Natural killer cell (primary cell): ENCODE measurements at regions not wholly inside any gene's neighbourhood (a gene's known extent, or its start where the extent isn't known, plus 50 kb on each side); places are given as distances from the start of the nearest gene placed in this dataset.

Experiments used
- ATAC-seq, 3 donors: fragments of 150-1000 bp in 2 of 3; fragments of 200-7000 bp in 1 of 3; cut with Tn5 transposase; 1 replicate in 1 of 3; 2 replicates in 2 of 3; pipeline ENCODE4 v1.10.0; 2021; ENCODE audit warnings: mild to moderate bottlenecking in 2 of 3, moderate library complexity in 2 of 3
- DNase-seq, 2 donors: peaks; one replicate each; pipeline versions ENCODE4 v3.0.0 to v3.0.0-alpha.2; 2013 to 2021; ENCODE audit warnings: mixed read lengths in 1 of 2
- H3K27ac ChIP-seq: one replicate; pipeline ENCODE4 v1.5.1; 2013; ENCODE audit warnings: mild to moderate bottlenecking, low read length
- H3K27me3 ChIP-seq: one replicate; pipeline ENCODE4 v1.6.1; 2013; ENCODE audit warnings: low read length; ENCODE audit not compliant: control insufficient read depth, insufficient read depth
- H3K36me3 ChIP-seq: one replicate; pipeline ENCODE4 v1.6.1; 2013; ENCODE audit warnings: low read length; ENCODE audit not compliant: control insufficient read depth, insufficient read depth
- H3K4me1 ChIP-seq: one replicate; pipeline ENCODE4 v1.6.1; 2013; ENCODE audit warnings: low read length; ENCODE audit not compliant: control insufficient read depth, insufficient read depth
- H3K4me3 ChIP-seq: one replicate; pipeline ENCODE4 v1.5.1; 2013; ENCODE audit warnings: low read length
- H3K9me3 ChIP-seq: one replicate; pipeline ENCODE4 v1.6.1; 2013; ENCODE audit warnings: low read length; ENCODE audit not compliant: control insufficient read depth, insufficient read depth
- H3K27ac Mint-ChIP-seq, 2 donors: one replicate each; pipeline ENCODE4 v1.8.0; 2022; ENCODE audit warnings: mild to moderate bottlenecking in 2 of 2, mixed read lengths in 2 of 2, moderate library complexity in 1 of 2
- H3K27me3 Mint-ChIP-seq, 2 donors: one replicate each; pipeline ENCODE4 v1.8.0; 2022; ENCODE audit warnings: low read depth in 2 of 2, mixed read lengths in 2 of 2
- H3K36me3 Mint-ChIP-seq: one replicate; pipeline ENCODE4 v1.8.0; 2022; ENCODE audit warnings: mixed read lengths
- H3K4me1 Mint-ChIP-seq, 2 donors: one replicate each; pipeline ENCODE4 v1.8.0; 2022; ENCODE audit warnings: mixed read lengths in 2 of 2
- H3K4me3 Mint-ChIP-seq: one replicate; pipeline ENCODE4 v1.8.0; 2022; ENCODE audit warnings: mild to moderate bottlenecking, moderate library complexity, mixed read lengths
- H3K9me3 Mint-ChIP-seq, 2 donors: one replicate each; pipeline ENCODE4 v1.8.0; 2022; ENCODE audit warnings: mixed read lengths in 2 of 2
- CTCF ChIP-seq: fragments of 200-600 bp; IDR thresholded peaks from one replicate; pipeline ENCODE4 v1.8.0; 2022; ENCODE audit warnings: antibody characterized with exemption
- WGBS: methylation state at CpG from one replicate; pipeline ENCODE4 v1.1.7; 2013; ENCODE audit warnings: missing lambda C conversion rate; ENCODE audit not compliant: insufficient coverage; 5-methylcytosine and 5-hydroxymethylcytosine counted together
- intact Hi-C: fragments of 100-400 bp; cut with micrococcal nuclease; formaldehyde crosslinking; loops from one replicate; pipeline ENCODE4 v1.14.2; 2022

GRCh38 chr1:58318157-58319005 is 228.1 kb downstream of the OMA1 start:
- no peaks in the 10 kb centered on the region for H3K4me1 Mint-ChIP-seq
- TF ChIP-seq CTCF = no peak

GRCh38 chr1:58317694-58318093 is 228.8 kb downstream of the OMA1 start:
- DNase-seq (no peak), ATAC-seq (no peak)
- Histone ChIP-seq H3K4me3 (no peak overlapping the region), H3K27me3 (no peaks in the 10 kb centered on the region), H3K36me3 (no peaks in the 10 kb centered on the region), H3K4me1 (no peaks in the 10 kb centered on the region), H3K9me3 (peaks cover 5% of the 10 kb centered on the region), H3K27ac (no peak overlapping the region)
- Mint-ChIP-seq H3K36me3 (no peaks in the 10 kb centered on the region), H3K4me1 (peaks cover 0 to 4% of the 10 kb centered on the region in 2 donors), H3K27me3 (no peaks in the 10 kb centered on the region), H3K9me3 (no peaks in the 10 kb centered on the region), H3K27ac (no peak overlapping the region), H3K4me3 (no peak overlapping the region)
- TF ChIP-seq CTCF = no peak
- 100% methylated on average over 1 of the region's 1 CpG for WGBS
- intact Hi-C loops = no loop called here

More at GRCh38 chr1:58318157-58319005, 228.1 kb downstream of the OMA1 start:
- Histone ChIP-seq H3K4me3 (no peak overlapping the region), H3K4me1 (no peaks in the 10 kb centered on the region), H3K27me3 (no peaks in the 10 kb centered on the region), H3K9me3 (peaks cover 5% of the 10 kb centered on the region), H3K36me3 (no peaks in the 10 kb centered on the region), H3K27ac (no peak overlapping the region)
- intact Hi-C loops = no loop called here
- DNase-seq = no peak
- WGBS = 91% methylated on average over 6 of the region's 6 CpGs
- H3K4me3 Mint-ChIP-seq = no peak overlapping the region
- H3K36me3 Mint-ChIP-seq = no peaks in the 10 kb centered on the region
- no peaks in the 10 kb centered on the region for H3K27me3 Mint-ChIP-seq
- H3K27ac Mint-ChIP-seq = no peak overlapping the region
- no peak for ATAC-seq
- H3K9me3 Mint-ChIP-seq = no peaks in the 10 kb centered on the region

- no peaks in the 10 kb centered on the region for H3K27me3 Mint-ChIP-seq
- no peak for DNase-seq
- intact Hi-C loops = no loop called here
These were observed 229.4 kb downstream of the OMA1 start for GRCh38 chr1:58317086-58317485.

More at GRCh38 chr1:58317086-58317485, 229.4 kb downstream of the OMA1 start:
- Histone ChIP-seq H3K36me3 (no peaks in the 10 kb centered on the region), H3K4me3 (no peak overlapping the region), H3K9me3 (peaks cover 5% of the 10 kb centered on the region), H3K4me1 (no peaks in the 10 kb centered on the region), H3K27ac (no peak overlapping the region), H3K27me3 (no peaks in the 10 kb centered on the region)
- H3K36me3 Mint-ChIP-seq = no peaks in the 10 kb centered on the region
- H3K9me3 Mint-ChIP-seq = no peaks in the 10 kb centered on the region
- 97% methylated on average over 2 of the region's 2 CpGs for WGBS
- H3K27ac Mint-ChIP-seq = no peak overlapping the region
- TF ChIP-seq CTCF = no peak
- no peak overlapping the region for H3K4me3 Mint-ChIP-seq
- ATAC-seq = no peak
- peaks cover 0 to 10% of the 10 kb centered on the region in 2 donors for H3K4me1 Mint-ChIP-seq
